Esophagus squamous epithelium (tissue), 5 donors: ENCODE measurements at regions not wholly inside any gene's neighbourhood (a gene's known extent, or its start where the extent isn't known, plus 50 kb on each side); places are given as distances from the start of the nearest gene placed in this dataset.

ENCODE experiments used
- DNase-seq: peaks from one replicate; lab custom pipeline; 2025; lab: John Stamatoyannopoulos, UW
- H3K27ac ChIP-seq, 4 donors: fragments of 200-600 bp; sonication (generic); one replicate each; pipeline ENCODE4 v1.5.1; 2016 to 2019; ENCODE audit warnings: mild to moderate bottlenecking in 1 of 4
- H3K27me3 ChIP-seq, 4 donors: fragments of 200-600 bp; sonication (generic); 1 replicate in 3 of 4; 2 replicates in 1 of 4; pipeline versions ENCODE4 v1.5.1 to v1.6.0; 2017 to 2021; ENCODE audit warnings: antibody characterized with exemption in 1 of 4
- H3K36me3 ChIP-seq, 3 donors: fragments of 200-600 bp; sonication (generic); one replicate each; pipeline ENCODE4 v1.5.1; 2016 to 2019
- H3K4me1 ChIP-seq, 3 donors: fragments of 200-600 bp; sonication (generic); one replicate each; pipeline ENCODE4 v1.5.1; 2017 to 2019
- H3K4me3 ChIP-seq, 4 donors: fragments of 200-600 bp; sonication (generic); 1 replicate in 3 of 4; 2 replicates in 1 of 4; pipeline ENCODE4 v1.5.1; 2016 to 2019; ENCODE audit warnings: mild to moderate bottlenecking in 2 of 4, moderate library complexity in 1 of 4
- H3K9me3 ChIP-seq, 3 donors: fragments of 200-600 bp; sonication (generic); one replicate each; pipeline ENCODE4 v1.5.1; 2016 to 2019
- CTCF ChIP-seq, 6 experiments: fragments of 450-650 bp in 4 of 6; fragments of 200-600 bp in 2 of 6; sonication (generic) in 2 of 6; IDR thresholded peaks; one replicate each; pipeline ENCODE4 v1.5.1; 2016 to 2019; ENCODE audit warnings: antibody characterized with exemption in 6 of 6, mild to moderate bottlenecking in 4 of 6, moderate library complexity in 4 of 6
- POLR2A ChIP-seq, 4 donors: fragments of 450-650 bp; IDR thresholded peaks; one replicate each; pipeline ENCODE4 v1.6.1; 2017; ENCODE audit warnings: antibody characterized with exemption in 4 of 4, mild to moderate bottlenecking in 4 of 4, moderate library complexity in 3 of 4
- WGBS, 2 donors: methylation state at CpG; one replicate each; pipeline ENCODE4 v1.1.5; 2018; 5-methylcytosine and 5-hydroxymethylcytosine counted together
- intact Hi-C: fragments of 100-400 bp; cut with DNase I; formaldehyde crosslinking; loops from one replicate; pipeline ENCODE4 v1.15.0; 2022
- donor health status: DM: yes; HTN: yes; CAD: no.

- no peak for DNase-seq
- 79 to 80% methylated on average over 2 of the region's 2 CpGs for WGBS, 2 donors
- no peak overlapping the region for H3K27ac ChIP-seq
Measured at GRCh38 chr12:87329076-87329863, 699.9 kb downstream of the C12orf50 start.

GRCh38 chr12:87323369-87323768 is 705.8 kb downstream of the C12orf50 start:
- TF ChIP-seq POLR2A (IDR thresholded peaks at IDR 0.05): no peak
- TF ChIP-seq CTCF (IDR thresholded peaks at IDR 0.05): no peak
- intact Hi-C loops: no loop called here
- H3K27ac ChIP-seq: no peak overlapping the region

More at GRCh38 chr12:87329076-87329863, 699.9 kb downstream of the C12orf50 start:
- no peaks in the 10 kb centered on the region for H3K27me3 ChIP-seq
- intact Hi-C loops: no loop called here
- no peaks in the 10 kb centered on the region for H3K36me3 ChIP-seq
- H3K4me3 ChIP-seq: no peak overlapping the region
- TF ChIP-seq POLR2A (IDR thresholded peaks at IDR 0.05) (no peak), CTCF (IDR thresholded peaks at IDR 0.05) (no peak)
- H3K9me3 ChIP-seq: no peaks in the 10 kb centered on the region
- H3K4me1 ChIP-seq: no peaks in the 10 kb centered on the region

GRCh38 chr12:87320724-87321123 is 708.5 kb downstream of the C12orf50 start:
- Histone ChIP-seq H3K36me3 (no peaks in the 10 kb centered on the region), H3K4me1 (no peaks in the 10 kb centered on the region), H3K27ac (no peak overlapping the region), H3K27me3 (no peaks in the 10 kb centered on the region), H3K9me3 (no peaks in the 10 kb centered on the region), H3K4me3 (no peak overlapping the region)
- no peak for DNase-seq
- intact Hi-C loops: no loop called here
- no peak for TF ChIP-seq POLR2A (IDR thresholded peaks at IDR 0.05)
- TF ChIP-seq CTCF (IDR thresholded peaks at IDR 0.05): no peak

More at GRCh38 chr12:87323369-87323768, 705.8 kb downstream of the C12orf50 start:
- Histone ChIP-seq H3K36me3 (no peaks in the 10 kb centered on the region), H3K4me3 (no peak overlapping the region), H3K9me3 (no peaks in the 10 kb centered on the region), H3K4me1 (no peaks in the 10 kb centered on the region), H3K27me3 (no peaks in the 10 kb centered on the region)
- DNase-seq: no peak
- 42 to 61% methylated on average over 1 of the region's 1 CpG for WGBS, 2 donors

- no peak for DNase-seq
- WGBS, 2 donors: 76 to 79% methylated on average over 4 of the region's 4 CpGs
- Histone ChIP-seq H3K4me1 (no peaks in the 10 kb centered on the region), H3K36me3 (no peaks in the 10 kb centered on the region), H3K4me3 (no peak overlapping the region), H3K27ac (no peak overlapping the region), H3K9me3 (no peaks in the 10 kb centered on the region), H3K27me3 (no peaks in the 10 kb centered on the region)
- intact Hi-C loops: no loop called here
- TF ChIP-seq POLR2A (IDR thresholded peaks at IDR 0.05) (no peak), CTCF (IDR thresholded peaks at IDR 0.05) (no peak)
Measured at GRCh38 chr12:87317302-87317701, 711.9 kb downstream of the C12orf50 start.

GRCh38 chr12:87311206-87311605 is 718.0 kb downstream of the C12orf50 start:
- TF ChIP-seq CTCF (IDR thresholded peaks at IDR 0.05) (no peak), POLR2A (IDR thresholded peaks at IDR 0.05) (no peak)
- Histone ChIP-seq H3K27ac (peak overlapping the region in 1 of 4 donors; percentile 36), H3K4me1 (peaks cover 0 to 5% (median 0%) of the 10 kb centered on the region in 3 donors), H3K27me3 (no peaks in the 10 kb centered on the region), H3K9me3 (no peaks in the 10 kb centered on the region), H3K4me3 (no peak overlapping the region), H3K36me3 (no peaks in the 10 kb centered on the region)
- intact Hi-C loops: no loop called here
- WGBS, 2 donors: 58 to 61% methylated on average over 1 of the region's 1 CpG
- DNase-seq: no peak
